AG04450 (cell line): ENCODE measurements at regions not wholly inside any gene's neighbourhood (a gene's known extent, or its start where the extent isn't known, plus 50 kb on each side); places are given as distances from the start of the nearest gene placed in this dataset.

ENCODE experiments used
- CTCF ChIA-PET: fragments of 300-600, 350-600 bp; formaldehyde crosslinking; extraction: SDS; loops from one replicate; lab custom pipeline; 2022; ENCODE audit warnings: antibody characterized with exemption, inconsistent platforms; lab: Charles Lee
- POLR2A ChIA-PET: fragments of 350-600 bp; formaldehyde crosslinking; extraction: SDS; loops from one replicate; lab custom pipeline; 2021; ENCODE audit warnings: antibody characterized with exemption, inconsistent platforms; lab: Yijun Ruan, JAX
- DNase-seq: peaks from one replicate; pipeline ENCODE4 v3.0.0-alpha.2; 2011; ENCODE audit warnings: low read depth, low spot score
- H3K27ac ChIP-seq: one replicate; pipeline ENCODE4 v1.5.1; 2012; ENCODE audit warnings: low read depth, low read length, control low read depth
- H3K27me3 ChIP-seq: one replicate; pipeline ENCODE4 v1.6.0; 2012; ENCODE audit warnings: low read length; ENCODE audit not compliant: control insufficient read depth, insufficient read depth
- H3K4me3 ChIP-seq: 2 replicates; pipeline ENCODE4 v1.5.1; 2011; ENCODE audit warnings: mild to moderate bottlenecking, low read depth, low read length, control low read depth
- H3K9me3 ChIP-seq: 2 replicates; pipeline ENCODE4 v1.5.1; 2012; ENCODE audit warnings: low read length; ENCODE audit not compliant: control insufficient read depth, insufficient read depth
- CTCF ChIP-seq: IDR thresholded peaks from 2 replicates; pipeline ENCODE4 v1.5.1; 2011; ENCODE audit warnings: low read depth, low read length, control low read depth, inconsistent platforms

DNA sequence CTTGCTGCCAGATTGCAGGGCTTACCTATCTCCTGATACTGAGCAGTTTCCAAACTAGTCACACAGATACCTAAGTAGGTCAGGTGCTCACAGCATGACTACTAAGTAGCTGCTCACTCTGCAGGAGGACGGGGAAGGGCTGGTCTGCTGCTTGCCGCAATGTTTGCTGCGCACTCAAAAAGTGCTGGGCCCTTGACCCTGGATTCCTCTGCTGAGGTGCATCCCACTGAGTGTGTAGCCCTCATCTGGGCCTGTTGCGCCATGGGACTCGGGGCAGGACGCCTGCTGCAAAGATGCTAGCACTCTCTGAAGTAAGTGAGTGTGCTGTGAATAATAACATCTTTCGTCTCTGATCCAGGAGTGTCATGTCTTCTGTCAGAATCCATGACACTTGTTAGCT, 59.2 kb upstream of the MEDAG start:
- POLR2A ChIA-PET: interaction anchor here (0.9 to 2.4 kb wide), 4 partner anchors 10 to 156 kb away, joined by 3 to 13 read pairs (median 4); no protein-coding TSS in a partner anchor
- no peak for DNase-seq
- Histone ChIP-seq H3K27me3 (no peaks in the 10 kb centered on the region), H3K27ac (peak overlapping the region; percentile 97), H3K9me3 (peaks cover 3% of the 10 kb centered on the region), H3K4me3 (no peak overlapping the region)
- no peak for TF ChIP-seq CTCF
- CTCF ChIA-PET: interaction anchor here (0.8 to 2.2 kb wide), 3 partner anchors 19 to 198 kb away, joined by 4 to 12 read pairs (median 11); no protein-coding TSS in a partner anchor

DNA sequence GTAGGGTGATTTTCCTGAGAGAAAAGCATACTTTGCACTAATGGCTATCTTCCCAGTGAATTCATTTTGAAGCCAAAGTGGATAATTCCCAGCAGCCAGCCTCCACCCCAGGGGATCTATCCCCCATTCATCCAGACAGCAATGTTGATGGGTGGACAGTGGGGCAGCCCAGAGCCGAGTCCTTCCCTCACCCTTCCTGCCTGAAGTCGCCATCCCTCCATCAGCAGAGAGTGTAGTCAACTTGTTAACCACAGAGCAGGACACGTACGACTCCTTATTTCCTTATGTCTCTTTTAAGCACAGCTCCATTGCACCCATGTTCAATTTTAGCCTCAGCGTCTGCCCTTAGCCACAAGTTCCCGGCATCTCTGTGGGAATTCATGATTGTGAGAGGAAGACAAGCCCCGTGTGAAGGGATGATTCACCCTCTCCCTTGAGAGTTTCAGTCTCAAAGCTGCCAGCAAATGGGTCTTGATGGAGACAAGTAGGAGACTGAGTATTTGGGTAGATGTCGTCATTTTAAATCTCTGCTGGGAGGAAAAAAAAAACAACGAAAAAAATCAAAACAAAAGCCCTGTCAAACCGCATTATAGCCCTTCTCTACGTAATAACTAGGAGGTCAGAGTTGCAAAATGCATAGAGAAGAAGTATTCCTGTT, 58.3 kb upstream of the MEDAG start:
- H3K27ac ChIP-seq: peak overlapping the region; percentile 97
- H3K4me3 ChIP-seq: peak overlapping the region; percentile 21
- TF ChIP-seq CTCF: no peak
- peak; percentile 93 for DNase-seq
- ChIA-PET POLR2A (interaction anchor here (0.6 to 2.4 kb wide), 6 partner anchors 16 to 169 kb away, joined by 3 to 13 read pairs (median 4); no protein-coding TSS in a partner anchor), CTCF (interaction anchor here (0.6 to 2.2 kb wide), 7 partner anchors 10 to 1026 kb away, joined by 3 to 12 read pairs (median 4); no protein-coding TSS in a partner anchor)
- peaks cover 3% of the 10 kb centered on the region for H3K9me3 ChIP-seq
- no peaks in the 10 kb centered on the region for H3K27me3 ChIP-seq

DNA sequence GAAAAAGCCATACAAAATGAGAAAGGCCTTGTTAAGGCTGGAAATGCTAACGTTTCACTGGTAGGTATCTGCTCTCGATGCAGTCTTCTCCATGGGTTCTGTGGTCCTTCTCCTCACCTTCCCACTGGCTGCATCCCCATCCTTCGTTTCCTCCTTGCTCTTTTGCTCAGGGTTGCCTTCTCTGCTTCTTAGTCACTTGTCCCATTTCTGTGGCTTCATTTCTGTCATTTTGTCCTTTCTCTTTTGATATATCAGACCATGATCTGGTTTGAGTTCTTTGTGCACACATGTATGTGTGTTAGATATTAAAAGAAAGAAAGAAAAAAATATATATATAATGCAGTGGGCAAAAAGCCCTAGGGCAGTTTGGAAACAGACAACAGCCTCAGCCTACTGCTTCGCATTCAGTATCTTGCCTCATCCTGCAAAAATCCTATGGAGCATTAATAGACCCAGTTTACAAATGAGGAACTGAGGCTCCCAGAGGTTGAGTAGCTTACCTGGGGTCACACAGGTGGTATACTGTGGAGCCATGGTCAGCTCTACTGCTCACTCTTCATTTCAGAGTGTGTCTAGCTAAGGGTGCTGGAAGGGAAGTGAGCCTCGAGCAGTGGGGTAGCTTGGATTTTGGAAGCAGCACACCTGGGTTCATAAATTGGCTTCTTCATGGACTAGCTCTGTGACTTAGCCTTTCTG, 57.6 kb upstream of the MEDAG start:
- CTCF ChIA-PET: interaction anchor here (0.9 to 2.2 kb wide), 3 partner anchors 17 to 196 kb away, joined by 4 to 11 read pairs (median 10); no protein-coding TSS in a partner anchor
- H3K27ac ChIP-seq: peak overlapping the region; percentile 97
- POLR2A ChIA-PET: interaction anchor here (1.6 to 2.4 kb wide), 2 partner anchors 17 to 22 kb away, joined by 5 to 13 read pairs; no protein-coding TSS in a partner anchor
- TF ChIP-seq CTCF: no peak
- no peak for DNase-seq
- peak overlapping the region; percentile 7; the same call in 1 of the 2 replicates for H3K4me3 ChIP-seq
- no peaks in the 10 kb centered on the region for H3K27me3 ChIP-seq
- H3K9me3 ChIP-seq: peaks cover 3% of the 10 kb centered on the region

DNA sequence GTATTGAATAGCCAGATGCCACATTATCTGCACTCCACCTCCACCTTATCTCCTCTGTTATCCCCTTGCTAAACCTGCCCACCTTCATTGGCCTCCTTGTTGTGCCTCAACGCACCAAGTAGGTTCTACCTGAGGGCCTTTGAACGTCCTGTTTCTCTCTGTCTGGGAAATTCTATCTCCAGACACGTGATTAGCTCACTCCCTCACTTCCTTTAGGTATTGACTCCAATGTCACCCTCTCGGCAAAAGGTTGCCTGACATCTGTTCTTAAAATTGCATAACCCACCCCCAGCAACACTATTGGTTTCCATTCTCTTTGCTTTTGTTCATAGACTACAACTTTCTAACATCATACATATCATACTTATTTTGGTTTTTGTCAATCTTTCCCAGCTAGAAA, 56.5 kb upstream of the MEDAG start:
- ChIA-PET CTCF (interaction anchor here (0.9 to 1.9 kb wide), 2 partner anchors 16 to 195 kb away, joined by 4 to 10 read pairs; no protein-coding TSS in a partner anchor), POLR2A (no interaction called here)
- Histone ChIP-seq H3K4me3 (no peak overlapping the region), H3K9me3 (peaks cover 3% of the 10 kb centered on the region), H3K27ac (no peak overlapping the region), H3K27me3 (no peaks in the 10 kb centered on the region)
- DNase-seq: no peak
- TF ChIP-seq CTCF: no peak
